Fibroblast of lung (primary cell): ENCODE measurements at regions not wholly inside any gene's neighbourhood (a gene's known extent, or its start where the extent isn't known, plus 50 kb on each side); places are given as distances from the start of the nearest gene placed in this dataset.

Experiments
- CTCF ChIP-seq, 2 donors: IDR thresholded peaks in 1 of 2; conservative IDR thresholded peaks in 1 of 2; 1 replicate in 1 of 2; 2 replicates in 1 of 2; pipeline ENCODE4 v1.5.1; 2011 to 2012; ENCODE audit warnings: low read length in 2 of 2, control low read depth in 1 of 2, inconsistent platforms in 1 of 2, low read depth in 1 of 2, mild to moderate bottlenecking in 1 of 2
- EZH2 ChIP-seq: IDR thresholded peaks from 2 replicates; pipeline ENCODE4 v1.5.1; 2012; ENCODE audit warnings: low read length, control low read depth, mild to moderate bottlenecking; ENCODE audit errors: missing control alignments

DNA sequence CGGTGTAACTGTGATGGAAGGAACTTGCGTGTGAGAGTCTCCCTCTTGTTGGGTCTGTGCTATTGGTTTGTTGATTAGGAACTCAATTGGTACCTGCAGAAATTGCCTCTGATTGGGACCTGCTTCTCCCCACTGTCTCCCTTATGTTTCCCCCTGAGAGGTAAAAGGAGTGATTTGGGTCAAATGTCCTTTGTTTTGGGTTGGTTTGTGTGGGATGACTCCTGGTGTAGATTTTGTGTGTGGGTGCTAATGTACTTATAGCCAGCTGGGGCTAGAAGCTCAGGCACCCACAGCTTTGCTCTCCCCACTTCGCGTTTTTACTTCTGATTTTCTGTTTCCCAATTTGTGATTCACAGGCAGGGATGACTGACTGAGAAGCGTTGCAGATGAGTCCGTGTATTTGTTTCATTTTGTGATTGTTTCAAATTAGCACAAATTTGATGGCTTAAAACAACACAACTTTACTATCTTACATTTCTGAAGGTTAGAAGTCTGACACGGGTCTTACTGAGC lies 79.1 kb downstream of the UTRN start:
- no peak for TF ChIP-seq CTCF (conservative IDR thresholded peaks at IDR 0.05 in 1 of 2, IDR thresholded peaks at IDR 0.05 in 1 of 2; ENCODE audit: low read depth in 1 of 2, low read length in 2 of 2)
- no peak for TF ChIP-seq EZH2
